Osteocyte (in vitro differentiated cells): ENCODE measurements at regions not wholly inside any gene's neighbourhood (a gene's known extent, or its start where the extent isn't known, plus 50 kb on each side); places are given as distances from the start of the nearest gene placed in this dataset.

Experiments
- DNase-seq: peaks from one replicate; pipeline ENCODE4 v3.0.0; 2021; ENCODE audit warnings: mixed read lengths; ENCODE audit not compliant: unreplicated experiment; ENCODE audit errors: extremely low spot score
- H3K27ac Mint-ChIP-seq: one replicate; pipeline ENCODE4 v1.8.0; 2021; ENCODE audit warnings: mild to moderate bottlenecking, mixed read lengths; ENCODE audit not compliant: unreplicated experiment
- H3K27me3 Mint-ChIP-seq: one replicate; pipeline ENCODE4 v1.8.0; 2021; ENCODE audit warnings: mixed read lengths; ENCODE audit not compliant: unreplicated experiment
- H3K36me3 Mint-ChIP-seq: one replicate; pipeline ENCODE4 v1.8.0; 2021; ENCODE audit warnings: mixed read lengths; ENCODE audit not compliant: unreplicated experiment
- H3K4me1 Mint-ChIP-seq: one replicate; pipeline ENCODE4 v1.8.0; 2021; ENCODE audit warnings: mixed read lengths; ENCODE audit not compliant: unreplicated experiment
- H3K4me3 Mint-ChIP-seq: one replicate; pipeline ENCODE4 v1.8.0; 2021; ENCODE audit warnings: mild to moderate bottlenecking, moderate library complexity, mixed read lengths; ENCODE audit not compliant: unreplicated experiment
- H3K9me3 Mint-ChIP-seq: one replicate; pipeline ENCODE4 v1.8.0; 2021; ENCODE audit warnings: mixed read lengths; ENCODE audit not compliant: unreplicated experiment
- TF ChIP-seq, protein P1 (sequence below): fragments of 200-600 bp; sonication (generic); IDR thresholded peaks from 2 replicates; pipeline ENCODE4 v1.5.0; 2021; ENCODE audit warnings: antibody characterized with exemption, mild to moderate bottlenecking, moderate library complexity

DNA sequence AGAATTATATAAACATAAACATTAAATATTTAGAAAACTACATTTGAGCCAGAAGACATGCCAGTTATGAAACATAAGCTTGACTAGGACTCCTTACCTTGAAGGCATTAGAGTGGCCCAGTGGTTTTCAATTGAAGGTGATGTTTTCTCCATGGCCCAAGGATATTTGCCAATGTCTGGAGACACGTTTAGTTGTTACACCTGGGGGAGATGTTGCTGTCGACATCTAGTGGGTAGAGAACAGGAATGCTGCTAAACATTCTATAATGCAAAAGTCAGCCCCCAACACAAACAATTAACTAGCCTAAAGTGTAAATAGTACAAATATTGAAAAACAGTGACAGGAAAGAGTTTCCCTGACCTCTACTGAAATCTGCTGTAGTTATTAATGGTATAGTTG, 200.9 kb upstream of the HS3ST5 start:
- Mint-ChIP-seq H3K4me1 (no peaks in the 10 kb centered on the region), H3K4me3 (no peak overlapping the region), H3K9me3 (no peaks in the 10 kb centered on the region), H3K27me3 (no peaks in the 10 kb centered on the region), H3K27ac (no peak overlapping the region), H3K36me3 (no peaks in the 10 kb centered on the region)
- DNase-seq = no peak
- TF ChIP-seq, protein P1, sequence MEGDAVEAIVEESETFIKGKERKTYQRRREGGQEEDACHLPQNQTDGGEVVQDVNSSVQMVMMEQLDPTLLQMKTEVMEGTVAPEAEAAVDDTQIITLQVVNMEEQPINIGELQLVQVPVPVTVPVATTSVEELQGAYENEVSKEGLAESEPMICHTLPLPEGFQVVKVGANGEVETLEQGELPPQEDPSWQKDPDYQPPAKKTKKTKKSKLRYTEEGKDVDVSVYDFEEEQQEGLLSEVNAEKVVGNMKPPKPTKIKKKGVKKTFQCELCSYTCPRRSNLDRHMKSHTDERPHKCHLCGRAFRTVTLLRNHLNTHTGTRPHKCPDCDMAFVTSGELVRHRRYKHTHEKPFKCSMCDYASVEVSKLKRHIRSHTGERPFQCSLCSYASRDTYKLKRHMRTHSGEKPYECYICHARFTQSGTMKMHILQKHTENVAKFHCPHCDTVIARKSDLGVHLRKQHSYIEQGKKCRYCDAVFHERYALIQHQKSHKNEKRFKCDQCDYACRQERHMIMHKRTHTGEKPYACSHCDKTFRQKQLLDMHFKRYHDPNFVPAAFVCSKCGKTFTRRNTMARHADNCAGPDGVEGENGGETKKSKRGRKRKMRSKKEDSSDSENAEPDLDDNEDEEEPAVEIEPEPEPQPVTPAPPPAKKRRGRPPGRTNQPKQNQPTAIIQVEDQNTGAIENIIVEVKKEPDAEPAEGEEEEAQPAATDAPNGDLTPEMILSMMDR = no peak

DNA sequence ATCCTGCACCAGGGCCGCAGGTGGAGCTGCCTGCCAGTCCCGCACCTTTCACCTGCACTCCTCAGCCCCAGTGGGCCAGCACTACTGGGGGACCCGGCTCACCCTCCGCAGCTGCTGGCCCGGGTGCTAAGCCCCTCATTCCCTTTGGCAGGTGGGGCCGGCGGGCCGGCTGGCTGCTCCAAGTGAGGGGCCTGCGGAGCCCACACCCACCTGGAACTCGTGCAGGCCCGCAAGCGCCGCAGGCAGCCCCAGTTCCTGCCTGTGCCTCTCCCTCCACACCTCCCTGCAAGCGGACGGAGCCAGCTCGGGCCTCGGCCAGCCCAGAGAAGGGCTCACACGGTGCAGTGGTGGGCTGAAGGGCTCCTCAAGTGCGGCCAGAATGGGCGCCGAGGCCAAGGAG, 199.0 kb upstream of the HS3ST5 start:
- Mint-ChIP-seq H3K4me3 (no peak overlapping the region), H3K27ac (no peak overlapping the region), H3K27me3 (no peaks in the 10 kb centered on the region), H3K4me1 (no peaks in the 10 kb centered on the region), H3K9me3 (no peaks in the 10 kb centered on the region), H3K36me3 (no peaks in the 10 kb centered on the region)
- TF ChIP-seq, protein P1 = no peak
- DNase-seq = no peak

DNA sequence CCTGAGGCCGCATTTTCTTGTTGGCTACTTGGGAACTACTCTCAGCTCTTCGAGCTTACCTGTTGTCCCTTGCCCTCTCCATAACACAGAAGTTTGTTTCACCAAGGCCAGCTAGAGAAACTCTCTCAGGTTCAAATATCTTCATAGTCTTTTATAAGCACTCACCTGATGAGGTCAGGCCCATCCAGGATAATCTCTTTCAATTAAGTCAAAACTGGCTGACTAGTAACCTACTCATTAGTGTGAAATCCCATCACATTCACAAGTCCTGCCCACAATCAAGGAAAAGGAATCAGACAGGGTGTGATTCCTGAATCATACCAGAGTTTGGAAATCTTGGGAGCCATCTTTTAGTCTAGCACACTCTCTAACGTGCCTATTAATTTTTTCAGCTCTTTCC, 195.2 kb upstream of the HS3ST5 start:
- H3K4me3 Mint-ChIP-seq = no peak overlapping the region
- H3K27ac Mint-ChIP-seq = no peak overlapping the region
- no peaks in the 10 kb centered on the region for H3K27me3 Mint-ChIP-seq
- no peaks in the 10 kb centered on the region for H3K36me3 Mint-ChIP-seq
- no peaks in the 10 kb centered on the region for H3K9me3 Mint-ChIP-seq
- no peaks in the 10 kb centered on the region for H3K4me1 Mint-ChIP-seq
- TF ChIP-seq, protein P1 = no peak
- no peak for DNase-seq

DNA sequence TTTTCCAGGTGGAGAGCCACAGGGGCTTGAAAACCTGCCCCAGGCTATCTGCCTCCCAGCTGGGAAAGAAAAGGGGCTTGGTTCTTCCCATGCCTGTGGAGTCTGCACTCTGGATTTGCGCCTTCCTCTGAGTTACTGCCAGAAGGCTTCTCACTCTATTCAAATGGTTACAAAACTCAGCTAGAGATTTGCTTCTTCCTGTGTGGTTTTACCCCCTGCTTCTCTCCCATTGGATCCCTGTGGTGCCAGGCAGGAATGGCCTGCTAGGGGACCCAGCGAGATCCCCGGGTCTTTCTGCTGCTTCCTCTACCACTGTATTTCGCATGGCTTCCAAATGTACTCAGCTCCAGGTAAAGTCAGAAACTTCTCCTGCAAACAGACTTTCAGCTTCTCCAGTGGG, 192.0 kb upstream of the HS3ST5 start:
- no peak overlapping the region for H3K27ac Mint-ChIP-seq
- no peaks in the 10 kb centered on the region for H3K27me3 Mint-ChIP-seq
- H3K4me3 Mint-ChIP-seq = no peak overlapping the region
- no peaks in the 10 kb centered on the region for H3K9me3 Mint-ChIP-seq
- DNase-seq = no peak
- no peaks in the 10 kb centered on the region for H3K36me3 Mint-ChIP-seq
- TF ChIP-seq, protein P1 = no peak
- no peaks in the 10 kb centered on the region for H3K4me1 Mint-ChIP-seq

DNA sequence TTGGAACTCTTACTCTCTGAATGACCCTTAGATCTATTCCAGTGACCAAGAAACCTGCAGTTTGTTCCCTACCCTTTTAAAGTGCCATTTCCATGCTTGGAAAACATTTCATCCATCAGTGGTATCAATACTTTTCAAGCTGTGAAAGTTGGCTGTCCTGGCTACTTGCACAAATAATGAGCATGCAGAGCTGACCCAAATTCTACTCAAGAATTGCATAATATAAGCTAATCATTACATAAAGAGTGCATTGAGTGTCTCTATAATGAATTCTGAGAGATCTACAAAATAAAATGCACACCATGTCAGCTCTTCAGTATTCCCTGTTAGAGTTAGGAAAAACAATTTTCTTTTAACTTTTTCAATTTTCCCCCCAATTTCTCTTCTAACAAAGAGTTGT, 181.3 kb upstream of the HS3ST5 start:
- no peak overlapping the region for H3K4me3 Mint-ChIP-seq
- H3K4me1 Mint-ChIP-seq = peaks cover 2% of the 10 kb centered on the region
- no peaks in the 10 kb centered on the region for H3K9me3 Mint-ChIP-seq
- no peak for DNase-seq
- no peak overlapping the region for H3K27ac Mint-ChIP-seq
- H3K27me3 Mint-ChIP-seq = peaks cover 9% of the 10 kb centered on the region
- no peaks in the 10 kb centered on the region for H3K36me3 Mint-ChIP-seq
- TF ChIP-seq, protein P1 = no peak
